Trophoblast cell (in vitro differentiated cells and primary cell): ENCODE measurements at regions not wholly inside any gene's neighbourhood (a gene's known extent, or its start where the extent isn't known, plus 50 kb on each side); places are given as distances from the start of the nearest gene placed in this dataset.

Experiments used
- DNase-seq, 2 donors: peaks; one replicate each; pipeline ENCODE4 v3.0.0-alpha.2; 2016
- H2AFZ ChIP-seq: 2 replicates; pipeline ENCODE4 v1.6.1; 2013; ENCODE audit warnings: low read length, moderate library complexity, mild to moderate bottlenecking; ENCODE audit not compliant: insufficient read depth, poor library complexity
- H2AK5ac ChIP-seq: 2 replicates; pipeline ENCODE4 v1.6.1; 2013; ENCODE audit warnings: mild to moderate bottlenecking, low read length
- H2BK120ac ChIP-seq: 2 replicates; pipeline ENCODE4 v1.6.1; 2013; ENCODE audit warnings: low read length, mild to moderate bottlenecking, moderate library complexity; ENCODE audit not compliant: insufficient read depth, poor library complexity
- H2BK12ac ChIP-seq: 2 replicates; pipeline ENCODE4 v1.6.1; 2013; ENCODE audit warnings: mild to moderate bottlenecking, low read length, moderate library complexity
- H2BK5ac ChIP-seq: 2 replicates; pipeline ENCODE4 v1.6.1; 2013; ENCODE audit warnings: low read length, low read depth, moderate library complexity, mild to moderate bottlenecking; ENCODE audit not compliant: poor library complexity
- H3K14ac ChIP-seq: 2 replicates; pipeline ENCODE4 v1.6.1; 2013; ENCODE audit warnings: mild to moderate bottlenecking, low read length
- H3K18ac ChIP-seq: 2 replicates; pipeline ENCODE4 v1.6.1; 2013; ENCODE audit warnings: mild to moderate bottlenecking, low read length
- H3K23ac ChIP-seq: 2 replicates; pipeline ENCODE4 v1.6.1; 2013; ENCODE audit warnings: low read length
- H3K27ac ChIP-seq: 2 replicates; pipeline ENCODE4 v1.5.1; 2013; ENCODE audit warnings: low read depth, mild to moderate bottlenecking, inconsistent platforms, low read length, moderate library complexity
- H3K27me3 ChIP-seq: 2 replicates; pipeline ENCODE4 v1.6.1; 2013; ENCODE audit warnings: inconsistent platforms, mild to moderate bottlenecking, low read length, moderate library complexity; ENCODE audit not compliant: insufficient read depth
- H3K36me3 ChIP-seq, 2 experiments: 1 replicate in 1 of 2; 2 replicates in 1 of 2; pipeline ENCODE4 v1.6.1; 2013; ENCODE audit warnings: low read length in 2 of 2, mild to moderate bottlenecking in 2 of 2, moderate library complexity in 1 of 2; ENCODE audit not compliant: insufficient read depth in 2 of 2, control insufficient read depth in 1 of 2
- H3K4ac ChIP-seq: 2 replicates; pipeline ENCODE4 v1.6.1; 2013; ENCODE audit warnings: low read depth, mild to moderate bottlenecking, low read length, moderate library complexity
- H3K4me1 ChIP-seq, 2 experiments: 1 replicate in 1 of 2; 2 replicates in 1 of 2; pipeline ENCODE4 v1.6.1; 2013; ENCODE audit warnings: low read length in 2 of 2, mild to moderate bottlenecking in 2 of 2, moderate library complexity in 1 of 2; ENCODE audit not compliant: insufficient read depth in 2 of 2, control insufficient read depth in 1 of 2
- H3K4me2 ChIP-seq: 2 replicates; pipeline ENCODE4 v1.6.1; 2013; ENCODE audit warnings: inconsistent platforms, mild to moderate bottlenecking, low read length, moderate library complexity
- H3K4me3 ChIP-seq: 2 replicates; pipeline ENCODE4 v1.5.1; 2013; ENCODE audit warnings: mild to moderate bottlenecking, low read depth, low read length, inconsistent platforms
- H3K79me1 ChIP-seq: one replicate; pipeline ENCODE4 v1.6.1; 2013; ENCODE audit warnings: low read length
- H3K79me2 ChIP-seq: 2 replicates; pipeline ENCODE4 v1.6.1; 2013; ENCODE audit warnings: low read length, mild to moderate bottlenecking; ENCODE audit not compliant: control insufficient read depth, insufficient read depth, poor library complexity
- H3K9ac ChIP-seq: 2 replicates; pipeline ENCODE4 v1.6.1; 2013; ENCODE audit warnings: mild to moderate bottlenecking, low read length
- H3K9me3 ChIP-seq: 2 replicates; pipeline ENCODE4 v1.6.1; 2013; ENCODE audit warnings: low read depth, mild to moderate bottlenecking, control low read depth, inconsistent platforms, low read length; ENCODE audit not compliant: insufficient read depth
- H4K12ac ChIP-seq: 2 replicates; pipeline ENCODE4 v1.6.1; 2013; ENCODE audit warnings: low read depth, mild to moderate bottlenecking, low read length, moderate library complexity
- H4K8ac ChIP-seq: 2 replicates; pipeline ENCODE4 v1.6.1; 2013; ENCODE audit warnings: low read depth, mild to moderate bottlenecking, low read length, moderate library complexity
- H4K91ac ChIP-seq: one replicate; pipeline ENCODE4 v1.6.1; 2013; ENCODE audit warnings: low read depth, mild to moderate bottlenecking, low read length, moderate library complexity
- WGBS: extraction: QIAGEN DNeasy Blood & Tissue Kit; methylation state at CpG from one replicate; pipeline ENCODE4 v1.1.7; 2013; ENCODE audit warnings: missing lambda C conversion rate; ENCODE audit not compliant: insufficient read length, insufficient coverage; ENCODE audit errors: extremely low coverage; 5-methylcytosine and 5-hydroxymethylcytosine counted together

GRCh38 chr4:138832563-138832962, 183.0 kb upstream of the NOCT start:
- Histone ChIP-seq H4K12ac (no peak overlapping the region), H3K14ac (no peak overlapping the region), H3K9ac (no peak overlapping the region), H3K79me2 (no peaks in the 10 kb centered on the region), H3K27ac (no peak overlapping the region), H2AFZ (no peak overlapping the region), H4K91ac (no peak overlapping the region), H3K4me1 (no peaks in the 10 kb centered on the region), H2BK5ac (no peak overlapping the region), H3K36me3 (no peaks in the 10 kb centered on the region), H3K18ac (no peak overlapping the region), H2BK12ac (no peak overlapping the region), H3K4me3 (no peak overlapping the region), H3K79me1 (no peaks in the 10 kb centered on the region), H3K9me3 (no peaks in the 10 kb centered on the region), H4K8ac (no peak overlapping the region), H3K27me3 (no peaks in the 10 kb centered on the region), H2AK5ac (no peak overlapping the region), H3K23ac (no peak overlapping the region), H2BK120ac (no peak overlapping the region), H3K4me2 (no peak overlapping the region), H3K4ac (no peak overlapping the region)
- no peak for DNase-seq
- no CpG with 5 or more reads among the region's 1 CpG for WGBS

- Histone ChIP-seq H3K4me1 (no peaks in the 10 kb centered on the region), H3K79me1 (no peaks in the 10 kb centered on the region), H3K14ac (no peak overlapping the region), H2AK5ac (no peak overlapping the region), H4K8ac (no peak overlapping the region), H3K36me3 (no peaks in the 10 kb centered on the region), H3K27ac (no peak overlapping the region), H3K4me3 (no peak overlapping the region), H3K27me3 (no peaks in the 10 kb centered on the region), H2BK5ac (no peak overlapping the region), H4K91ac (no peak overlapping the region), H3K9me3 (no peaks in the 10 kb centered on the region), H2BK12ac (no peak overlapping the region), H3K4me2 (no peak overlapping the region), H4K12ac (no peak overlapping the region), H3K79me2 (no peaks in the 10 kb centered on the region), H3K18ac (no peak overlapping the region), H3K23ac (no peak overlapping the region), H2AFZ (no peak overlapping the region), H2BK120ac (no peak overlapping the region), H3K4ac (no peak overlapping the region), H3K9ac (no peak overlapping the region)
- no CpG with 5 or more reads among the region's 2 CpGs for WGBS
- no peak for DNase-seq
These were observed 183.6 kb upstream of the NOCT start for GRCh38 chr4:138831948-138832347.

- H3K4me3 ChIP-seq = no peak overlapping the region
- H3K9me3 ChIP-seq = no peaks in the 10 kb centered on the region
- H2BK120ac ChIP-seq = no peak overlapping the region
- no peaks in the 10 kb centered on the region for H3K79me1 ChIP-seq
- no peak overlapping the region for H2BK12ac ChIP-seq
- H2BK5ac ChIP-seq = no peak overlapping the region
- no peak overlapping the region for H3K4ac ChIP-seq
- H3K27me3 ChIP-seq = no peaks in the 10 kb centered on the region
- H3K36me3 ChIP-seq = no peaks in the 10 kb centered on the region
- no peak overlapping the region for H2AFZ ChIP-seq
- WGBS = no CpG with 5 or more reads among the region's 1 CpG
- DNase-seq = no peak
- no peak overlapping the region for H3K23ac ChIP-seq
- H3K18ac ChIP-seq = no peak overlapping the region
- no peak overlapping the region for H3K27ac ChIP-seq
- H4K91ac ChIP-seq = no peak overlapping the region
- H2AK5ac ChIP-seq = no peak overlapping the region
- H3K9ac ChIP-seq = no peak overlapping the region
- H4K8ac ChIP-seq = no peak overlapping the region
- H3K79me2 ChIP-seq = no peaks in the 10 kb centered on the region
- H4K12ac ChIP-seq = no peak overlapping the region
- no peak overlapping the region for H3K14ac ChIP-seq
- H3K4me2 ChIP-seq = no peak overlapping the region
- no peaks in the 10 kb centered on the region for H3K4me1 ChIP-seq
These were observed 186.7 kb upstream of the NOCT start for GRCh38 chr4:138828926-138829325.

- H3K4me1 ChIP-seq = no peaks in the 10 kb centered on the region
- H3K4me3 ChIP-seq = no peak overlapping the region
- no peak overlapping the region for H3K18ac ChIP-seq
- no peak overlapping the region for H3K14ac ChIP-seq
- no peak overlapping the region for H2AFZ ChIP-seq
- H3K9me3 ChIP-seq = no peaks in the 10 kb centered on the region
- no peaks in the 10 kb centered on the region for H3K27me3 ChIP-seq
- H4K91ac ChIP-seq = no peak overlapping the region
- no peak overlapping the region for H3K4ac ChIP-seq
- H3K36me3 ChIP-seq = no peaks in the 10 kb centered on the region
- H3K27ac ChIP-seq = no peak overlapping the region
- no peak overlapping the region for H2BK12ac ChIP-seq
- no peaks in the 10 kb centered on the region for H3K79me1 ChIP-seq
- H3K4me2 ChIP-seq = no peak overlapping the region
- no peak for DNase-seq
- no peak overlapping the region for H4K8ac ChIP-seq
- H2BK120ac ChIP-seq = no peak overlapping the region
- H2BK5ac ChIP-seq = no peak overlapping the region
- H3K9ac ChIP-seq = no peak overlapping the region
- no peak overlapping the region for H2AK5ac ChIP-seq
- no peak overlapping the region for H4K12ac ChIP-seq
- no CpG with 5 or more reads among the region's 2 CpGs for WGBS
- H3K79me2 ChIP-seq = no peaks in the 10 kb centered on the region
- H3K23ac ChIP-seq = no peak overlapping the region
These were observed 188.8 kb upstream of the NOCT start for GRCh38 chr4:138826754-138827153.

GRCh38 chr4:138826322-138826721, 189.3 kb upstream of the NOCT start:
- H2BK12ac ChIP-seq = no peak overlapping the region
- H2BK5ac ChIP-seq = no peak overlapping the region
- no peak overlapping the region for H2BK120ac ChIP-seq
- no peak for DNase-seq
- no peak overlapping the region for H3K4me3 ChIP-seq
- no peaks in the 10 kb centered on the region for H3K4me1 ChIP-seq
- no peak overlapping the region for H3K14ac ChIP-seq
- no peak overlapping the region for H4K91ac ChIP-seq
- no peaks in the 10 kb centered on the region for H3K27me3 ChIP-seq
- H3K23ac ChIP-seq = no peak overlapping the region
- H3K9ac ChIP-seq = no peak overlapping the region
- no peak overlapping the region for H2AK5ac ChIP-seq
- H3K27ac ChIP-seq = no peak overlapping the region
- no peaks in the 10 kb centered on the region for H3K79me2 ChIP-seq
- H3K36me3 ChIP-seq = no peaks in the 10 kb centered on the region
- H2AFZ ChIP-seq = no peak overlapping the region
- H3K4ac ChIP-seq = no peak overlapping the region
- no peak overlapping the region for H3K18ac ChIP-seq
- H3K9me3 ChIP-seq = no peaks in the 10 kb centered on the region
- no peak overlapping the region for H3K4me2 ChIP-seq
- no peak overlapping the region for H4K12ac ChIP-seq
- no peak overlapping the region for H4K8ac ChIP-seq
- H3K79me1 ChIP-seq = no peaks in the 10 kb centered on the region
